ENCODE measurements at regions not wholly inside any gene's neighbourhood (a gene's known extent, or its start where the extent isn't known, plus 50 kb on each side); places are given as distances from the start of the nearest gene placed in this dataset.

DNA sequence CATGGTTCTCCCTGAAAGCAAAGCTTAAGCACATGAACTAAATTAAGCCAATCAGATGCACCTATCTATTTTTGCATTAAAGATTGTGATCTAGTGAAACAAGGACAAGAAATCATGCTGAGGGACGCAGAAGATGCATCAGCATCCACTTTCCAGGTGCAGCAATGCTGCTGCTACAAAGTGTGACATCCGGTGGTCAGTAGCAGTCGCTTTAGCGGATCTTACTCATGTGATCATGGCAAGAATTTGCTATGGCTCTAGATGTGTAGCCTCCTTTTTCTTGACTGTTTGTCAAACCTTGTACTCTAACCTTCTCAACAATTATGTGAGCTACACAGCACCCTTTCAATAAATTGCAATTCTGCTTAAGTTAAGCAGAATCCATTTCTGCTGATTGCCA is 126.8 kb upstream of the SMLR1 start:
- TF ChIP-seq, protein P1, sequence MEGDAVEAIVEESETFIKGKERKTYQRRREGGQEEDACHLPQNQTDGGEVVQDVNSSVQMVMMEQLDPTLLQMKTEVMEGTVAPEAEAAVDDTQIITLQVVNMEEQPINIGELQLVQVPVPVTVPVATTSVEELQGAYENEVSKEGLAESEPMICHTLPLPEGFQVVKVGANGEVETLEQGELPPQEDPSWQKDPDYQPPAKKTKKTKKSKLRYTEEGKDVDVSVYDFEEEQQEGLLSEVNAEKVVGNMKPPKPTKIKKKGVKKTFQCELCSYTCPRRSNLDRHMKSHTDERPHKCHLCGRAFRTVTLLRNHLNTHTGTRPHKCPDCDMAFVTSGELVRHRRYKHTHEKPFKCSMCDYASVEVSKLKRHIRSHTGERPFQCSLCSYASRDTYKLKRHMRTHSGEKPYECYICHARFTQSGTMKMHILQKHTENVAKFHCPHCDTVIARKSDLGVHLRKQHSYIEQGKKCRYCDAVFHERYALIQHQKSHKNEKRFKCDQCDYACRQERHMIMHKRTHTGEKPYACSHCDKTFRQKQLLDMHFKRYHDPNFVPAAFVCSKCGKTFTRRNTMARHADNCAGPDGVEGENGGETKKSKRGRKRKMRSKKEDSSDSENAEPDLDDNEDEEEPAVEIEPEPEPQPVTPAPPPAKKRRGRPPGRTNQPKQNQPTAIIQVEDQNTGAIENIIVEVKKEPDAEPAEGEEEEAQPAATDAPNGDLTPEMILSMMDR (IDR thresholded peaks at IDR 0.05), result no peak
- no peak for TF ChIP-seq EZH2 (IDR thresholded peaks at IDR 0.05)
- no peak for TF ChIP-seq EZH2phosphoT487 (IDR thresholded peaks at IDR 0.05)
